Urinary bladder (tissue), 3 donors: ENCODE measurements at regions not wholly inside any gene's neighbourhood (a gene's known extent, or its start where the extent isn't known, plus 50 kb on each side); places are given as distances from the start of the nearest gene placed in this dataset.
A peak's percentile ranks its signal among the peaks of the same experiment; 100 is the strongest.
"Not testable (repeated sequence)": the region's sequence is repeated elsewhere in the genome, so short reads cannot be mapped to it uniquely, and the experiment has no call there.

Experiments
- DNase-seq: peaks from one replicate; pipeline ENCODE4 v3.0.0-alpha.2; 2015; ENCODE audit errors: extremely low spot score
- H3K27ac ChIP-seq: one replicate; pipeline ENCODE4 v1.5.1; 2013; ENCODE audit warnings: low read depth, mild to moderate bottlenecking, moderate library complexity
- H3K36me3 ChIP-seq: one replicate; pipeline ENCODE4 v1.6.1; 2013; ENCODE audit warnings: mild to moderate bottlenecking, moderate library complexity; ENCODE audit not compliant: insufficient read depth
- H3K4me1 ChIP-seq: one replicate; pipeline ENCODE4 v1.6.1; 2013; ENCODE audit warnings: mild to moderate bottlenecking, moderate library complexity; ENCODE audit not compliant: insufficient read depth
- H3K4me3 ChIP-seq: one replicate; pipeline ENCODE4 v1.5.1; 2013; ENCODE audit warnings: low read depth, low read length
- WGBS: extraction: QIAGEN DNeasy Blood & Tissue Kit; methylation state at CpG from one replicate; pipeline ENCODE4 v1.1.7; 2013; 5-methylcytosine and 5-hydroxymethylcytosine counted together
- donor health status: healthy with polysubstance abuse.
- donor health status: healthy.

GRCh38 chr10:26952094-26952493, 91.3 kb upstream of the ABI1 start:
- Histone ChIP-seq H3K4me1 (no peaks in the 10 kb centered on the region), H3K4me3 (no peak overlapping the region), H3K36me3 (no peaks in the 10 kb centered on the region), H3K27ac (no peak overlapping the region)
- no peak for DNase-seq
- 62% methylated on average over 3 of the region's 3 CpGs for WGBS

- 54% methylated on average over 1 of the region's 1 CpG for WGBS
- H3K4me1 ChIP-seq, result no peaks in the 10 kb centered on the region
- no peak for DNase-seq
- H3K27ac ChIP-seq, result no peak overlapping the region
- H3K4me3 ChIP-seq, result no peak overlapping the region
- H3K36me3 ChIP-seq, result no peaks in the 10 kb centered on the region
Measured at GRCh38 chr10:26951650-26952049, 90.9 kb upstream of the ABI1 start.

GRCh38 chr10:26950934-26951333, 90.2 kb upstream of the ABI1 start:
- Histone ChIP-seq H3K4me3 (no peak overlapping the region), H3K36me3 (no peaks in the 10 kb centered on the region), H3K4me1 (no peaks in the 10 kb centered on the region), H3K27ac (no peak overlapping the region)
- no peak for DNase-seq

- no peaks in the 10 kb centered on the region for H3K36me3 ChIP-seq
- no peak overlapping the region for H3K4me3 ChIP-seq
- no peaks in the 10 kb centered on the region for H3K4me1 ChIP-seq
- whole genome bisulfite sequencing, result 41% methylated on average over 29 of the region's 29 CpGs
- DNase-seq, result no peak
- no peak overlapping the region for H3K27ac ChIP-seq
Measured at GRCh38 chr10:26946102-26946811, 85.5 kb upstream of the ABI1 start.

GRCh38 chr10:26944261-26944882, 83.6 kb upstream of the ABI1 start:
- DNase-seq, result no peak
- H3K27ac ChIP-seq, result no peak overlapping the region
- H3K36me3 ChIP-seq, result no peaks in the 10 kb centered on the region
- H3K4me1 ChIP-seq, result no peaks in the 10 kb centered on the region
- H3K4me3 ChIP-seq, result no peak overlapping the region
- 93% methylated on average over 18 of the region's 18 CpGs for WGBS

GRCh38 chr10:26939962-26940354, 79.2 kb upstream of the ABI1 start:
- H3K4me3 ChIP-seq, result no peak overlapping the region

GRCh38 chr10:26939290-26939961, 78.7 kb upstream of the ABI1 start:
- 91% methylated on average over 22 of the region's 22 CpGs for WGBS
- H3K4me3 ChIP-seq, result no peak overlapping the region
- no peak overlapping the region for H3K27ac ChIP-seq
- no peaks in the 10 kb centered on the region for H3K36me3 ChIP-seq
- no peak for DNase-seq
- H3K4me1 ChIP-seq, result no peaks in the 10 kb centered on the region

More at GRCh38 chr10:26939962-26940354, 79.2 kb upstream of the ABI1 start:
- WGBS, result 90% methylated on average over 8 of the region's 8 CpGs
- Histone ChIP-seq H3K27ac (no peak overlapping the region), H3K4me1 (no peaks in the 10 kb centered on the region), H3K36me3 (no peaks in the 10 kb centered on the region)
- DNase-seq, result no peak

GRCh38 chr10:26938578-26938977, 77.8 kb upstream of the ABI1 start:
- WGBS, result 92% methylated on average over 4 of the region's 4 CpGs
- no peaks in the 10 kb centered on the region for H3K36me3 ChIP-seq
- DNase-seq, result no peak
- no peak overlapping the region for H3K4me3 ChIP-seq
- no peak overlapping the region for H3K27ac ChIP-seq
- no peaks in the 10 kb centered on the region for H3K4me1 ChIP-seq

- Histone ChIP-seq H3K4me3 (no peak overlapping the region), H3K4me1 (no peaks in the 10 kb centered on the region), H3K27ac (no peak overlapping the region), H3K36me3 (no peaks in the 10 kb centered on the region)
- 89% methylated on average over 3 of the region's 3 CpGs for WGBS
- no peak for DNase-seq
Measured at GRCh38 chr10:26937371-26937770, 76.6 kb upstream of the ABI1 start.

GRCh38 chr10:26934190-26934589, 73.4 kb upstream of the ABI1 start:
- not testable (repeated sequence) for H3K27ac ChIP-seq, H3K4me3 ChIP-seq, H3K36me3 ChIP-seq, H3K4me1 ChIP-seq, DNase-seq
- WGBS, result 87% methylated on average over 11 of the region's 11 CpGs

GRCh38 chr10:26932576-26932975, 71.8 kb upstream of the ABI1 start:
- no peaks in the 10 kb centered on the region for H3K4me1 ChIP-seq
- H3K27ac ChIP-seq, result no peak overlapping the region
- 59% methylated on average over 2 of the region's 2 CpGs for WGBS
- DNase-seq, result no peak
- H3K36me3 ChIP-seq, result no peaks in the 10 kb centered on the region
- H3K4me3 ChIP-seq, result no peak overlapping the region

- H3K27ac ChIP-seq, result no peak overlapping the region
- DNase-seq, result no peak
- H3K36me3 ChIP-seq, result no peaks in the 10 kb centered on the region
- peak overlapping the region; percentile 8 for H3K4me3 ChIP-seq
- no peaks in the 10 kb centered on the region for H3K4me1 ChIP-seq
- 8% methylated on average over 21 of the region's 21 CpGs for WGBS
Measured at GRCh38 chr10:26931223-26931622, 70.5 kb upstream of the ABI1 start.

- H3K27ac ChIP-seq, result not testable (repeated sequence)
- 81% methylated on average over 3 of the region's 3 CpGs for WGBS
Measured at GRCh38 chr10:26922824-26923223, 62.1 kb upstream of the ABI1 start.

GRCh38 chr10:26919156-26919860, 58.5 kb upstream of the ABI1 start:
- H3K36me3 ChIP-seq, H3K4me3 ChIP-seq, H3K4me1 ChIP-seq, DNase-seq, H3K27ac ChIP-seq: not testable (repeated sequence)
- WGBS, result 84% methylated on average over 16 of the region's 16 CpGs

More at GRCh38 chr10:26922824-26923223, 62.1 kb upstream of the ABI1 start:
- not testable (repeated sequence) for DNase-seq, H3K4me1 ChIP-seq, H3K4me3 ChIP-seq, H3K36me3 ChIP-seq
